Hepatocyte (in vitro differentiated cells): ENCODE measurements at regions not wholly inside any gene's neighbourhood (a gene's known extent, or its start where the extent isn't known, plus 50 kb on each side); places are given as distances from the start of the nearest gene placed in this dataset.
"Not testable (repeated sequence)": the region's sequence is repeated elsewhere in the genome, so short reads cannot be mapped to it uniquely, and the experiment has no call there.

Source experiments
- DNase-seq: peaks from one replicate; pipeline ENCODE4 v3.0.0-alpha.2; 2016; ENCODE audit warnings: low spot score
- H2AFZ ChIP-seq: fragments of 200-600 bp; sonication (generic); 2 replicates; pipeline ENCODE4 v1.6.0; 2016; ENCODE audit warnings: antibody characterized with exemption, mild to moderate bottlenecking
- H3K27ac ChIP-seq: fragments of 200-600 bp; sonication (generic); 2 replicates; pipeline ENCODE4 v1.5.1; 2016; ENCODE audit warnings: mild to moderate bottlenecking
- H3K27me3 ChIP-seq: fragments of 200-600 bp; sonication (generic); 2 replicates; pipeline ENCODE4 v1.6.1; 2016
- H3K36me3 ChIP-seq: fragments of 200-600 bp; sonication (generic); replicated peaks from 2 replicates; pipeline ENCODE4 v1.5.1; 2016; ENCODE audit warnings: low read depth; ENCODE audit not compliant: insufficient read depth
- H3K4me1 ChIP-seq: fragments of 200-600 bp; sonication (generic); 2 replicates; pipeline ENCODE4 v1.5.1; 2016; ENCODE audit warnings: mild to moderate bottlenecking, moderate library complexity; ENCODE audit not compliant: insufficient read depth
- H3K4me2 ChIP-seq: fragments of 200-600 bp; sonication (generic); 2 replicates; pipeline ENCODE4 v1.6.0; 2016
- H3K4me3 ChIP-seq: fragments of 200-600 bp; sonication (generic); 2 replicates; pipeline ENCODE4 v1.5.1; 2016; ENCODE audit warnings: mild to moderate bottlenecking
- H3K79me2 ChIP-seq: fragments of 200-600 bp; sonication (generic); 2 replicates; pipeline ENCODE4 v1.6.0; 2017; ENCODE audit warnings: mild to moderate bottlenecking
- H3K9me2 ChIP-seq: fragments of 200-600 bp; sonication (generic); replicated peaks from 2 replicates; pipeline ENCODE4 v1.6.0; 2017; ENCODE audit warnings: mild to moderate bottlenecking; ENCODE audit not compliant: insufficient read depth
- H3K9me3 ChIP-seq: fragments of 200-600 bp; sonication (generic); 2 replicates; pipeline ENCODE4 v1.5.1; 2016; ENCODE audit warnings: low read depth, mild to moderate bottlenecking
- H4K20me1 ChIP-seq: fragments of 200-600 bp; sonication (generic); 2 replicates; pipeline ENCODE4 v1.6.0; 2016; ENCODE audit warnings: mild to moderate bottlenecking; ENCODE audit not compliant: insufficient read depth, poor library complexity, severe bottlenecking
- EZH2 ChIP-seq: fragments of 200-600 bp; sonication (generic); IDR thresholded peaks from 2 replicates; pipeline ENCODE4 v1.6.1; 2016; ENCODE audit warnings: antibody characterized with exemption, mild to moderate bottlenecking, borderline replicate concordance
- EZH2phosphoT487 ChIP-seq: fragments of 200-600 bp; sonication (generic); IDR thresholded peaks from one replicate; pipeline ENCODE4 v1.6.1; 2018; ENCODE audit warnings: antibody characterized with exemption, mild to moderate bottlenecking, low read depth, moderate library complexity; ENCODE audit not compliant: unreplicated experiment, severe bottlenecking
- whole genome bisulfite sequencing: methylation state at CpG from one replicate; pipeline ENCODE4 v1.1.6; 2016; ENCODE audit warnings: low lambda C conversion rate; ENCODE audit errors: missing lambda C conversion rate; 5-methylcytosine and 5-hydroxymethylcytosine counted together
- TF ChIP-seq, protein P1 (sequence below): fragments of 200-600 bp; sonication (generic); IDR thresholded peaks from 2 replicates; pipeline ENCODE4 v1.5.1; 2016; ENCODE audit warnings: antibody characterized with exemption, mild to moderate bottlenecking; ENCODE audit not compliant: poor library complexity

DNA sequence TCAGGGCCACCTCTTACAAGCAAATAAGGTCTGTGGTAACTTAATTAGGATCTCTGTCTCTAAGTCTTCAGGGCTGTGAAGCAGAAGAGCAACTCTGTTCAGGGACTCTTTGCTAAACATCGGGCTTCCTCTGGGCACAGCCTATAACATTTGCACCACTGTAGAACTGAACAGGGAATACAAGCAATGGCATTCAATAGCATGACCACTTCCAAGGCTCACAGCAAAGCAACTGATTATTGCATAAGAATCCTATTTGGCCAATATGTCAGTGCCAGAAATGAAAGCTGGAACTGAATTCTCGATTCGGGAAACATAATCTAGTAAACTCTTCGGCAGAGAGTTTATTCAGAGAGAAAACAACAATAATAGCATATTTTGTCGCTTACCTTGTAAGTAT lies 92.2 kb upstream of the AMZ2 start:
- H2AFZ ChIP-seq = no peak overlapping the region
- H3K9me2 ChIP-seq = no peaks in the 10 kb centered on the region
- H3K4me3 ChIP-seq = no peak overlapping the region
- no peak overlapping the region for H3K27ac ChIP-seq
- H3K36me3 ChIP-seq = no peaks in the 10 kb centered on the region
- WGBS = 97% methylated on average over 5 of the region's 5 CpGs
- H3K9me3 ChIP-seq = no peaks in the 10 kb centered on the region
- H3K79me2 ChIP-seq = no peaks in the 10 kb centered on the region
- TF ChIP-seq EZH2 = no peak
- no peak for TF ChIP-seq EZH2phosphoT487
- TF ChIP-seq, protein P1, sequence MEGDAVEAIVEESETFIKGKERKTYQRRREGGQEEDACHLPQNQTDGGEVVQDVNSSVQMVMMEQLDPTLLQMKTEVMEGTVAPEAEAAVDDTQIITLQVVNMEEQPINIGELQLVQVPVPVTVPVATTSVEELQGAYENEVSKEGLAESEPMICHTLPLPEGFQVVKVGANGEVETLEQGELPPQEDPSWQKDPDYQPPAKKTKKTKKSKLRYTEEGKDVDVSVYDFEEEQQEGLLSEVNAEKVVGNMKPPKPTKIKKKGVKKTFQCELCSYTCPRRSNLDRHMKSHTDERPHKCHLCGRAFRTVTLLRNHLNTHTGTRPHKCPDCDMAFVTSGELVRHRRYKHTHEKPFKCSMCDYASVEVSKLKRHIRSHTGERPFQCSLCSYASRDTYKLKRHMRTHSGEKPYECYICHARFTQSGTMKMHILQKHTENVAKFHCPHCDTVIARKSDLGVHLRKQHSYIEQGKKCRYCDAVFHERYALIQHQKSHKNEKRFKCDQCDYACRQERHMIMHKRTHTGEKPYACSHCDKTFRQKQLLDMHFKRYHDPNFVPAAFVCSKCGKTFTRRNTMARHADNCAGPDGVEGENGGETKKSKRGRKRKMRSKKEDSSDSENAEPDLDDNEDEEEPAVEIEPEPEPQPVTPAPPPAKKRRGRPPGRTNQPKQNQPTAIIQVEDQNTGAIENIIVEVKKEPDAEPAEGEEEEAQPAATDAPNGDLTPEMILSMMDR = no peak
- no peak for DNase-seq
- no peak overlapping the region for H3K4me2 ChIP-seq
- no peaks in the 10 kb centered on the region for H3K27me3 ChIP-seq
- H3K4me1 ChIP-seq = no peaks in the 10 kb centered on the region
- H4K20me1 ChIP-seq = no peaks in the 10 kb centered on the region

DNA sequence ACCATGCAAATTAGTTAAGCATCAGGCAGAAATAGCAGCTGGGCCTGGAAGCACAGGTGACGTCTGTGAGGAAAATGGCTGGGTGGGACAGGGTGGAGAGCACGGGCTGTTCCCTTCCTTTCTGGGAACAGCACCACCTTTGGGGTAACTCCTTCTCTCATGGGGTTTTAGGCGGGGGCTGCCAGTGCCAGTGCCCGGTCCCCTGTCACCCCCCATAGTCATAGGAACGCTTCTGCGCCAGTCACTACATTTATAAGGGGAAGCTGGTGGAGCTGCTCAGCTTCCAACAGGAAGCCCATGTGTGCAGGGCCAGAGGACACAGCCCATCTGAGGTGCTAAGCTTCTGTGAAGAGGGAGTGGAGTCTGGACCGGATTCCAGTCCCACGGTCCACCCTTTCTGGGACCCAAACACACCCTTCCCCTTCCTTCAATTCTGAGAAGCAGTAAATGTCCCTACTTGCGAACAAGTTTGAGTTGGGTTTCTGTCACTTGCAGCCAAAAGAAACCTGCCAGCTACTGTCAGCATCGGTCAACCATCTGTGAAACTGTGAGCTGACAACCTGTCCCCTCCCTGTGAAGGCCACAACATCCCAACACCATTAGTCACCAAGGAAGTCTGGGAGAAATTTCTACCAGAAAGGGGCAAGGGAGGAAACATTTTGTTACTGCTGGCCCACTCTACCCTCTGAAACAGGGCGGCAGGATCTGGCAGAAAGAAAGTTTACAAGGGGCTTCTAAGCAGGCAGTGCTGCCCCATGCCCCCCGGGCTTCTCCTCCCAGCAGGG lies 86.0 kb upstream of the AMZ2 start:
- Histone ChIP-seq H3K4me2 (no peak overlapping the region), H3K79me2 (no peaks in the 10 kb centered on the region), H3K27ac (no peak overlapping the region), H4K20me1 (no peaks in the 10 kb centered on the region), H3K36me3 (no peaks in the 10 kb centered on the region), H3K4me3 (no peak overlapping the region), H3K9me2 (no peaks in the 10 kb centered on the region), H3K4me1 (no peaks in the 10 kb centered on the region), H2AFZ (no peak overlapping the region), H3K27me3 (no peaks in the 10 kb centered on the region), H3K9me3 (no peaks in the 10 kb centered on the region)
- TF ChIP-seq, protein P1 = no peak
- TF ChIP-seq EZH2 = no peak
- no peak for TF ChIP-seq EZH2phosphoT487
- 87% methylated on average over 12 of the region's 12 CpGs for WGBS
- no peak for DNase-seq

DNA sequence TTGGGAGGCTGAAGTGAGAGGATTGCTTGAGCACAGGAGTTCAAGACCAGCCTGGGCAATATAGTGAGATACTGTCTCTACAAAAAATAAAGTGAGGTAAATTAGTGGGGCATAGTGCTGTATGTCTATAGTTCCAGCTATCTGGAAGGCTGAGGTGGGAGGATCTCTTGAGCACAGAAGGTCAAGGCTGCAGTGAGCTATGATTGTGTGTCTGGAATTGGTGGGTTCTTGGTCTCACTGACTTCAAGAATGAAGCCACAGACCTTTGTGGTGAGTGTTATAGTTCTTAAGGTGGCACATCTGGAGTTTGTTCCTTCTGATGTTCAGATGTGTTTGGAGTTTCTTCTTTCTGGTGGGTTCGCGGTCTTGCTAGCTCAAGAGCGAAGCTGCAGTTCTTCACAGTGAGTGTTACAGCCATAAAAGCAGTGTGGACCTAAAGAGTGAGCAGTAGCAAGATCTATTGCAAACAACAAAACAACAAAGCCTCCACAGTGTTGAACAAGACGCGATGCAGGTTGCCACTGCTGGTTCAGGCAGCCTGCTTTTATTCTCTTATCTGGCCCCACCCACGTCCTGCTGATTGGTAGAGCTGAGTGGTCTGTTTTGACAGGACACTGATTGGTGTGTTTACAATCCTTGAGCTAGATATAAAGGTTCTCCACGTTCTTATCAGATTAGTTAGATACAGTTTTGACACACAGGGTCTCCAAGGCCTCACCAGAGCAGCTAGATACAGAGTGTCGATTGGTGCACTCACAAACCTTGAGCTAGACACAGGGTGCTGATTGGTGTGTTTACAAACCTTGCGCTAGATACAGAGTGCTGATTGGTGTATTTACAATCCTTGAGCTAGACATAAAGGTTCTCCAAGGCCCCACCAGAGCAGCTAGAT lies 79.3 kb upstream of the AMZ2 start:
- not testable (repeated sequence) for H3K4me2 ChIP-seq

DNA sequence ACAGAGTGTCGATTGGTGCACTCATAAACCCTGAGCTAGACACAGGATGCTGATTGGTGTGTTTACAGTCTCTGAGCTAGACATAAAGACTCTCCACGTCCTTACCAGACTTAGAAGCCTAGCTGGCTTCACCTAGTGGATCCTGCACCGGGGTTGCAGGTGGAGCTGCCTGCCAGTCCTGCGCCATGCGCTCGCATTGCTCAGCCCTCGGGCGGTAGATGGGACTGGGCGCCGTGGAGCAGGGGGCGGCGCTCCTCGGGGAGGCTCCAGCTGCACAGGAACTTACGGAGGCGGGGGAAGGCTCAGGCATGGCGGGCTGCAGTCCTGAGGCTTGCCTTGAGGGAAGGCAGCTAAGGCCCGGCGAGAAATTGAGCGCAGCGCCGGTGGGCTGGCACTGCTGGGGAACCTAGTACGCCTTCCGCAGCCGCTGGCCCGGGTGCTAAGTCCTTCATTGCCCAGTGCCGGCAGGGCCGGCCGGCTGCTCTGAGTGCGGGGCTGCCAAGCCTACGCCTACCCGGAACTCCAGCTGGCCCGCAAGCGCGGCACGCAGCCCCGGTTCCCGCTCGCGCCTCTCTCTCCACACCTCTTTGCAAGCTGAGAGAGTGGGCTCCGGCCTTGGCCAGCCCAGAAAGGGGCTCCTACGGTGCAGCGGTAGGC lies 78.5 kb upstream of the AMZ2 start:
- H2AFZ ChIP-seq, H3K27me3 ChIP-seq, H3K4me1 ChIP-seq, H3K9me3 ChIP-seq, H3K36me3 ChIP-seq, H3K4me3 ChIP-seq, H4K20me1 ChIP-seq, H3K4me2 ChIP-seq, H3K9me2 ChIP-seq, H3K27ac ChIP-seq, DNase-seq, H3K79me2 ChIP-seq: not testable (repeated sequence)
- 95% methylated on average over 29 of the region's 42 CpGs for WGBS

More for the DNA sequence above, 79.3 kb upstream of the AMZ2 start:
- 79% methylated on average over 9 of the region's 9 CpGs for WGBS
- not testable (repeated sequence) for DNase-seq, H3K27ac ChIP-seq, H3K9me3 ChIP-seq, H4K20me1 ChIP-seq, H3K79me2 ChIP-seq, H2AFZ ChIP-seq, H3K4me1 ChIP-seq, H3K36me3 ChIP-seq, H3K9me2 ChIP-seq, H3K4me3 ChIP-seq, H3K27me3 ChIP-seq
